Upper lobe of right lung (tissue), 1 donor: ENCODE measurements at regions not wholly inside any gene's neighbourhood (a gene's known extent, or its start where the extent isn't known, plus 50 kb on each side); places are given as distances from the start of the nearest gene placed in this dataset.

ENCODE experiments used
- ATAC-seq: fragments of 200-7000 bp; cut with Tn5 transposase; one replicate; pipeline ENCODE4 v1.9.1; 2020; ENCODE audit warnings: mild to moderate bottlenecking, moderate library complexity
- DNase-seq: peaks from one replicate; pipeline ENCODE4 v3.0.0-alpha.2; 2020
- H3K27ac ChIP-seq: fragments of 200-600 bp; one replicate; pipeline ENCODE4 v1.8.0; 2022
- H3K27me3 ChIP-seq: fragments of 200-600 bp; one replicate; pipeline ENCODE4 v1.8.0; 2022; ENCODE audit warnings: mild to moderate bottlenecking
- H3K36me3 ChIP-seq: fragments of 200-600 bp; one replicate; pipeline ENCODE4 v1.8.0; 2022
- H3K4me1 ChIP-seq: fragments of 200-600 bp; one replicate; pipeline ENCODE4 v1.8.0; 2022
- H3K4me3 ChIP-seq: fragments of 200-600 bp; one replicate; pipeline ENCODE4 v1.8.0; 2022; ENCODE audit warnings: mild to moderate bottlenecking
- H3K9me3 ChIP-seq: fragments of 200-600 bp; one replicate; pipeline ENCODE4 v1.8.0; 2022
- CTCF ChIP-seq: fragments of 200-600 bp; IDR thresholded peaks from one replicate; pipeline ENCODE4 v1.8.0; 2022; ENCODE audit warnings: antibody characterized with exemption
- intact Hi-C: fragments of 100-400 bp; cut with DNase I; formaldehyde crosslinking; loops from one replicate; pipeline ENCODE4 v1.11.0; 2022
- donor health status: DM: no; HTN: yes; CAD: no; lungs with severe emphysema.

GRCh38 chr6:113648698-113649097 is 208.4 kb upstream of the MARCKS start:
- intact Hi-C loops, result no loop called here
- H3K27ac ChIP-seq, result no peak overlapping the region

GRCh38 chr6:113649276-113649675 is 207.9 kb upstream of the MARCKS start:
- Histone ChIP-seq H3K4me3 (peak overlapping the region; percentile 17), H3K27ac (no peak overlapping the region)
- intact Hi-C loops, result no loop called here

More at GRCh38 chr6:113648698-113649097, 208.4 kb upstream of the MARCKS start:
- ATAC-seq (no peak), DNase-seq (no peak)
- Histone ChIP-seq H3K36me3 (no peaks in the 10 kb centered on the region), H3K27me3 (no peaks in the 10 kb centered on the region), H3K4me3 (peak overlapping the region; percentile 17), H3K4me1 (no peaks in the 10 kb centered on the region), H3K9me3 (no peaks in the 10 kb centered on the region)
- no peak for TF ChIP-seq CTCF

DNA sequence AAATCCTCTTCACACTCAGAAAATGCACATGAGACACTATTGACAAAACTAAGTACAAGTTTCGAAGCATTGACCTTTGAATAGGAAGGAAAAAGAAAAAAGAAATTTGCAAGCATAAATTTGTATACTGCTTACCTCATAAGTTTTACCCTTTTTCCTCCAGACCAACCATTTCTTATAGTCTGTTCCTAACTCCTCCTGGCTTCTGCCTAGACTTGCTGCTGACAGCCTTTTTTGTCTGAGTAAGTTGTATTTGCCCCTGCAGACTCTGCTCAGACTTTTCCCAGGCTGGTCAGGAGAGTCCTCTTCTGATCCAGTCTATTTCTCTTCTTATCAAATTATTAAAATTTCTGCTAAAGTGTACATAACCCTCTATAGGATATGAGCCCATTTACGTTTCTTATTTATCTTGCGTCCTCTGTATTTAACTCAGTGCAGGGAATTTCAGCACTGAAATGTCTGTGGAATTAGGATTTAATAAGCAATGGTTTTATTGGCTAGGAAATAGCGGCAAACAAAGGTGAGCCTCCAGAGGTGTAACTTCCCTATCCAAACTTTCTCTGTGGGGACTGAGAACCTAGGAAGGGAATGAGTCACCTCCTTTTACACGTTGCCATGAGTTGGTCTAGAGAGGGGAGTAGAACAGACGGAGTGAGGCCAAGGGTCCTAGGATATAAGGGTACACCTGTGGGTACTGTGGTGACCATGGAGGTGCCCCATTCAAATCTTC is 207.1 kb upstream of the MARCKS start:
- H3K4me3 ChIP-seq, result no peak overlapping the region
- no peak overlapping the region for H3K27ac ChIP-seq
- no peaks in the 10 kb centered on the region for H3K27me3 ChIP-seq
- H3K9me3 ChIP-seq, result no peaks in the 10 kb centered on the region
- ATAC-seq (no peak), DNase-seq (no peak)
- H3K36me3 ChIP-seq, result no peaks in the 10 kb centered on the region
- intact Hi-C loops, result no loop called here
- H3K4me1 ChIP-seq, result no peaks in the 10 kb centered on the region
- no peak for TF ChIP-seq CTCF

More at GRCh38 chr6:113649276-113649675, 207.9 kb upstream of the MARCKS start:
- Histone ChIP-seq H3K9me3 (no peaks in the 10 kb centered on the region), H3K27me3 (no peaks in the 10 kb centered on the region), H3K36me3 (no peaks in the 10 kb centered on the region), H3K4me1 (no peaks in the 10 kb centered on the region)
- peak; percentile 80 for ATAC-seq
- TF ChIP-seq CTCF, result no peak
- DNase-seq, result no peak

DNA sequence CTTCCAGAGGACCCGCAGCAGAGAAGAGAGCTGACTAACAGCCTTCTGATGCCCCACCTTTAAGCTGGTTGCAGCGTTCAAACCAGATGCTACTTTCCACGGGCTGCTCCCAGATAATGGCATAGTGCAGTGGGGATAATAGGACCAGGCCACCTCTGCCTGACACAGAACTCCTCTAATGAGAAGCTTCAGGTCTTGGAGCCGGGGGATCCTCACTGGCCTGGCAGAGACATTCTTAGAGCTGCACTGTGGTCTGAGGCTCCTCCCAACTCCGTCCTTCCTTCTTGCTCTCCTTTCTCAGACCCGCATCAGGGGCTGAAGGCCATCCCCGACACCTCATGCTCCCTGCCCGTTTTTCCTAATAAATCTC is 206.6 kb upstream of the MARCKS start:
- TF ChIP-seq CTCF, result no peak
- H3K4me3 ChIP-seq, result no peak overlapping the region
- DNase-seq, result no peak
- ATAC-seq, result no peak
- H3K27me3 ChIP-seq, result no peaks in the 10 kb centered on the region
- no peak overlapping the region for H3K27ac ChIP-seq
- no peaks in the 10 kb centered on the region for H3K9me3 ChIP-seq
- intact Hi-C loops, result no loop called here
- H3K36me3 ChIP-seq, result no peaks in the 10 kb centered on the region
- no peaks in the 10 kb centered on the region for H3K4me1 ChIP-seq

DNA sequence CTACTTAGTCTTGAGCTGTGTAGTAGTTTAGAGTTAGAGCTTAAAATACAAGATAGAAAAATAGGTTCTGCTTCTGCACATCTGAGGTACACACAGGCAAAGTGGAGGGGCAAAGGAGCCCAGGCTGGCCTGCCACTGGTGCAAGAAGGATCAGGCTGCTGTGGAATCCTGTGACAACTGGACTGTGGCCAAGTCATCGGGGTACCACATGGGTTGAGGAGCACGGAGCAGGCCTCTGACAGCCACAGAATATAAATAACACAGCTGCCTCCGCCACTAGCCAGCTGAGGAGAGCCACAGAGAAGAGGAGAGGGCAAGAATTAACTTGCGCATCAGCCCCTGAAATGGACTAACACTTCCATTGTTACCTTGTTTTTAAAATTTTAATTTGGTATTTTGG is 206.0 kb upstream of the MARCKS start:
- intact Hi-C loops, result no loop called here
- no peak for TF ChIP-seq CTCF

GRCh38 chr6:113651920-113652319 is 205.2 kb upstream of the MARCKS start:
- Histone ChIP-seq H3K27ac (no peak overlapping the region), H3K4me1 (no peaks in the 10 kb centered on the region), H3K4me3 (no peak overlapping the region), H3K36me3 (no peaks in the 10 kb centered on the region), H3K27me3 (no peaks in the 10 kb centered on the region), H3K9me3 (no peaks in the 10 kb centered on the region)
- DNase-seq (no peak), ATAC-seq (no peak)
- no peak for TF ChIP-seq CTCF
- intact Hi-C loops, result no loop called here

More for the DNA sequence above, 206.0 kb upstream of the MARCKS start:
- H3K36me3 ChIP-seq, result no peaks in the 10 kb centered on the region
- no peak overlapping the region for H3K27ac ChIP-seq
- no peak for DNase-seq
- no peaks in the 10 kb centered on the region for H3K27me3 ChIP-seq
- H3K4me1 ChIP-seq, result no peaks in the 10 kb centered on the region
- no peaks in the 10 kb centered on the region for H3K9me3 ChIP-seq
- no peak for ATAC-seq
- no peak overlapping the region for H3K4me3 ChIP-seq
